GM19351 (cell line): ENCODE measurements at regions not wholly inside any gene's neighbourhood (a gene's known extent, or its start where the extent isn't known, plus 50 kb on each side); places are given as distances from the start of the nearest gene placed in this dataset.

ENCODE experiments used
- ATAC-seq: cut with Tn5 transposase; IDR thresholded peaks from one replicate; pipeline ENCODE4 v1.9.1; 2021; ENCODE audit warnings: mild to moderate bottlenecking, moderate library complexity; ENCODE audit not compliant: unreplicated experiment

DNA sequence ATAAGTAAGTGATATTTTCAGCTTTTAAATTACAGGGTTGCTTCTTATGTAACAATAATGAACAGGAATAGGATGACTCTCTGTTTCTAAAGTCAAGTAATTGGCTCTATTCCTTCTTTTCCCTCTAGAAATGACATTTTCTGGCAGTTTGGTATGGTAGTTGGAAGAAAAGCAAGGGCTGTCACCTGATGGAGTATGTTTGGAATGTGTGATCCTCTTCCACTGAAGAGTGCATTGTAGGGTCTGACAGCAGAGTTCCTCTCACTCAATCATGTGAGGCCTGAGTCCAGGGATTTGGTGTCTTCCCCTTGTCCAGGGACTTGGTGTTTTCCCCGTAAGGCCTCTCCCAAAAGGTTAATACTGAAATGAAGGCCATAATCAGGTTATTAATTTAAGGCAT lies 233.8 kb upstream of the FBXL7 start:
- ATAC-seq, result no peak

DNA sequence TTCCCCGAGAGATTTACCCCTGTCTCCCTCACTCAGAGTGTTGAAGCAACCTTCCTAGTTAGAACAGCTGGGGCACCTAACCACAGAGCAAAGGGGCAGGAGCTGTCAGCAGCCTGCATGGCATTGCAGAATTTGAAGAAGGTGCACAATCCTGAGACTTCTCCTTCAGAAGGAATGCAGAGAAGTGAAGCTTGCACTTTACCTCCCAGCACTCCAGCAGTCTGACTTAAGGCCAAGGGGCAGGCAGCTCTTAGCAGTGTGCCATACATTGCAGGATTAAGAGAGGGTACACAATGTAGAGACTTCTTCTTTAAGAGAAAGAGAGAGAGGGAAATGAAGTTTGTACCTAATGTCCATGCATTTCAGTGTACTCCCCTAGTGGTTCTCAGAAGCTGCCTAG lies 236.0 kb upstream of the FBXL7 start:
- no peak for ATAC-seq

DNA sequence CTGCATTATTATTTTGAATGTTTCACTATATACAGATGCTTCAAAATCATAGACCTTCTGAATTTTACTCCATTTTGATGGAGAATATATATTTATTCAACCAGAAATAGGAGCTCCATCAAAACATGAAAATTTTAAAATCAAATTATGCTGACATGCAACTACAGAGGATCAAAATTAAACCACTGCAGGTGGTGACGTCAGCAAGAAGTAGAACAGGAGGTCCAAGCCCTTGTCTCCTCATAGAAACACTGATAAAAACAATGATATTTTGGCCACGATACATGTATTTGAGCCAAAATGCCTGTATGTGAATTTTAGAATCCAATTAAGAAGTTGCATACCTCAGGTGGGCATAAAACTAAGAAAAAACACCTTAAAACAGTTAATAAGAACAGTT lies 236.6 kb upstream of the FBXL7 start:
- ATAC-seq, result no peak

DNA sequence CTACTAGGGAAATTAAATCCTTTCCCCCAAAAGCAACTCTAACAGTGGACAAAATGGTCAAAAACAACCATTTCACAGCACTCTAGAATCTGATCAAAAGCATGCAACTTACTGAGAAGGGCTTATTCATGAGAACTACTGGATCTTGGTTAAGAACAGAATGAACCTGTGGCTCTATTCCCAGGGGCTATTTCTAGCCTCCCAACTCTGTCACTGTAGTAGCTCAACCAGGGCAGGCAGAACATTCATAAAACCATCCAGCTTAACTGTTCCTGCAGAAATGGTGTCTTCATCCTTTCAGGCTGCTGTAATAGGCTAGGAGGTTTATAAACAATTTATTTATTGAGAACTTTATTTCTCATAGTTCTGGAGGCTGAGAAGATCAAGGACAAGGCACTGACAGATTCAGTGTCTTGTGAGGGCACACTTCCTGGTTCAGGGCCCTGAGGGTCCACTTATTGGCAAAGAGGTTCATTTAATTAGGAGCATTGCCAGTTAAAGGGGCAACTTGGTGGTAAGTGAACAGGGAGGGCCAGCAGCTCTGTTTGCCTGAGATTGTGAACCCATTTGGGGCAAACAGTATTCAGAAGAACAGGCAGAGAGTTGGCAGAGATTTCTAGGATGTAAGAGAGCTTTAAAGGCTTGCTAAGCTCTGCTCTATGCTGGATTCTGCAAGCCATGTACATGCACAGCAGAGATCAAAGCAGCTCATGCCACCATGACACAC lies 238.5 kb upstream of the FBXL7 start:
- no peak for ATAC-seq

DNA sequence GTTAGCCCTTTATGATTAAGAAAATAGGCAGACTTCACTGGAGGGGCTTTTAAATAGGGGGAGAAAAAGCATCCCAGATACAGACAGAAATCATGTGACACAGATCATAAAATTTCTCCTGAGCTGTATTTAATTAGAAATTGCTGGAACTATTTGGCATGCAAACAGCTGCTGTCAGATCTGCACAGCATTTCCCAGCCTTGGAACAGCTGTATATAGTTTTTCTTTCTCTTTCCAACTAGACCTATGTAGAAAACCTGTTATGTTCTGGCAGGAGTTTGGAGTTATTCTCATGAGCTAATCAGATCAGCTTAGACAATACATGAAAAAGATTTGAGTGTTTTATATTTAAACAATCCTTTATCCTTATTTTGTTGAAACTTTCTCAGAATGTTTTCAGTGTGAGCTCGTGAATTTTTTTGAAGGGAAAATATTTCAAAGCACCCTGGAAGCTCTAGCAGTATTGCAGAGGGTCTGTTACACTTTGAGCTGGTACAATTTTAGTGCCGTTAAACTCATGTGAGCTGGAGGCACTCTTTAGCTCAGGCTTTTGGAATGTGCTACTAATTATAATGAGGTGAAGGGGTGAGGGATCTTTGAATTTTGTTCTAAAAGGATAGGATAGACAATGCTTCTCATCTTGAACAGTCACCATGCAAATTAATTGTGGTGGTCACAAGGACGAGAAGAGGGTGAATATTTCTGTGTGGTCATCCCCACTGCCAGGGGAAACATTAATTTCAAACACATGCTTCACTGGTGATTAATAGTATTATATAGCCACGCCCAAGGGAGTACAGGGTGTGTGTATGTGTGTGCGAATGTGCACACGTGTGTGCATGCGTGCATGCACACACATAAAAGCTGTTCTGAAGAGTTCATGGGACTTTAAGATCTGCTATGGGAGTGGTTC lies 239.4 kb upstream of the FBXL7 start:
- no peak for ATAC-seq

DNA sequence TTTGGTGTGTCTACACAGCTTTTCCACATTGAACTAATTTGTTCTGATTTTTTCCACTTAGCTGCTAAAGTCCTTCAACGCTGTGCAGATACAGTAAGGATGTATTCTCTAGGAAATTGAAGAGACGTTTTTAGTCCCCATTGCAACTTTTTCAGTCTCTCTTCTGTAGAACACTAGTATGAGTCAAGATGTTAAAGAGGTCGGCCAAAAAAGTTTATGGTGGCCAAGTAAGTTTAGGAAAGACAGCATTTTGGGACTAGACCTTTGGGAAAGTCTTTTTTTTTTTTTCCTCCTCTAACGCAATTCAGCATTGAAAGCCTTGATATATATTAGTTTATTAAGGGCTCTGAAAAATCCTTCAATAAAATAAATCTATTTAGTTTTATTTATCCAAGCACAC lies 243.5 kb upstream of the FBXL7 start:
- no peak for ATAC-seq

DNA sequence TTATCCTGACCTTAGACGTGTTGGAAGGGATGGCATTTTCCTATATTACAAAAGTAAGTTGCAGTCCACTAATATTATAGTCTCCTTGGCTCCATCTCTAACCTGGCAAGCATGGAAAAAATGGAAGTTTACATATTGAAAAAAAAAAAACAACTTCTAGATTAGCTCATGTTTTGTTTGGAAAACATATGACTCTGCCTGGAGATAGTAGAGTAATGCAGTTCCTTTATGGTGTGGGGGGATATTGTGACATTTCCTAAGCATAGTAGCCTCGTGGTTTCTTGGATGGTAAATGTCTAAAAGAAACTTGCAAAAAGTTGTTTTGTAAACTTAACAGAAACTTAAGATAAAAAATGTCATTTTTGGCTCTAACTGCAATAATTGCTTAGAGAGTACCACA lies 244.4 kb upstream of the FBXL7 start:
- no peak for ATAC-seq

DNA sequence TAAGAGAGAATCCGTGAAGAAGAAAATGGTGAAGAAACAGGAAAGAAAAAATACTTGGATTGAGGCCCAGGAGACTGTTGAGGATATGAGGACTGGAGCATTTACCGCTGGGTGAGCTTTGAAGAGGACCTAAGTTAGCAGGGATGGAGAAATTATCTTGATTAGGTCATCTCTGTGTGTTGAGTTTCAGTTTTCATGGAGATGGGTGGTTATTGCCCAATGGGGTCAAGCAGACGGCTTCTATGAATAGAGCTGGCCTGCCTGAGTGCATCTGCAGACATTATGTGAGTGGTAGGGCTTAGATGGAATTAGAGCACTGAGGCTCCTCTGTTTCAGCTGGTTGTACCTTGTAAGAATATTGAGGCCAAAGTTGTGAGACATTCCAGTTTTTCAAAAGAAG lies 245.4 kb upstream of the FBXL7 start:
- no peak for ATAC-seq

DNA sequence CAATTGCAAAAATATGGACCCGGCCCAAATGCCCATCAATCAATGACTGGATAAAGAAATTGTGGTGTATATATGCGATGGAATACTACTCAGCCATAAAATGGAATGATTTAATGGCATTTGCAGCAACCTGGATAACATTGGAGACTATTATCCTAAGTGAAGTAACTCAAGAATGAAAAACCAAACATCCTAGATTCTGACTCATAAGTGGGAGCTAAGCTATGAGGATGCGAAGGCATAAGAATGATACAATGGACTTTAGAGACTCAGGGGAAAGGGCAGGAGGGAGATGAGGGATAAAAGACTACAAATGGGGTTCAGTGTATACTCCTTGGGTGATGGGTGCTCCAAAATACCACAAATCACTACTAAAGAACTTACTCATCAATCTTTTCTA lies 247.6 kb upstream of the FBXL7 start:
- ATAC-seq, result no peak

DNA sequence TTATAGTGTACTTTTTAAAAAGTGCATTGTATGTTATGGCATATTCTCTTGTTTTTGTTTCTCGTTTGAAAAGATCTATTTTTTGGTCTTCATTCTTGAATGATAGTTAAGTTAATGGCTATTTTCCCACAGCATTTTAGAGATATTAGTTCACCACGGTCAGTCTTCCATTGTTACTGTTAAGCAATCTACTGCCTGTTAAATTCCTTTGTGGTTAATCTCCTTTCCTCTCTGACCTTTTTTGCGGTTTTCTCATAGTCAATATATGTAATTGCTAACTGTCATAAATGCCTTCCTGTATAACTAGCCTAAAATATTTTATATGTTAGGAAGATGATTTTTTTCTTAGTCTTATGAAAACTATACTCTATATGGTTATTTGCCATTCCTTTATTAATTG lies 250.8 kb upstream of the FBXL7 start:
- no peak for ATAC-seq

DNA sequence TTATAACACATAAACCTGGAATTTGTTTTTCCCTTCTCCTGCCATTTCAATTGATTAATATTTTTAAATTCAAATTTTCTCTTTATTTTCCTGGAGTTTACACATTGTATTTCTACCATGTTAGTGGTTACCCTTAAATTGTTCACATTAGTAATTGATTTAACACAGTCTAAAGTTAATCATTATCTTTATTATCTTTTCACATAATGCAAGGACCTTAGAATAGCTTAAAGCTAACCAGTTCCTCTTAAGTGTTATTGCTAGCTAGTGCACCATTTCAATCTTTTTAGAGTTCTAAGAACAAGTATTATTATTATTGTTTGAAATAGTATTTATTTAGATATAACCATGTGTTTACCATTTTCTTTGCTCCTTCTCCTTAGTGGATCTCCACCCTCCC lies 251.2 kb upstream of the FBXL7 start:
- ATAC-seq, result no peak

DNA sequence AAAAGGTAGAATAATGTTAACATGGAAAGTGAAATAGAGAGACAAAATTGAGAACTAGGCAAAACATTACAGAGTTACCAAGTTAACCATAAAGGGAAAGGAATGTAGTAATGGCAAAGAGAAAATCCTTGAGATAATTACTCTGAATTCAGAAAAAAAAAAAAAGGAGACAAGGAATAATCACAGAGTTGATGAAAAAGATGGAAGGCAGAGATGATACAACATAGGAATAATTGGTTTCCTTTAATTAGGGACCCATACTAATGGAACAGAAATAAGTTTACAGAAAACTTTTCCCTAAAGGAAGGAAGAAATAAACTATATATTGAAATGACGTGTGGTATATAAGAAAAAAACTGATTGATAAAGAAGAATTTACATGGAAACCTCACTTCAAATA lies 254.1 kb upstream of the FBXL7 start:
- ATAC-seq, result no peak

DNA sequence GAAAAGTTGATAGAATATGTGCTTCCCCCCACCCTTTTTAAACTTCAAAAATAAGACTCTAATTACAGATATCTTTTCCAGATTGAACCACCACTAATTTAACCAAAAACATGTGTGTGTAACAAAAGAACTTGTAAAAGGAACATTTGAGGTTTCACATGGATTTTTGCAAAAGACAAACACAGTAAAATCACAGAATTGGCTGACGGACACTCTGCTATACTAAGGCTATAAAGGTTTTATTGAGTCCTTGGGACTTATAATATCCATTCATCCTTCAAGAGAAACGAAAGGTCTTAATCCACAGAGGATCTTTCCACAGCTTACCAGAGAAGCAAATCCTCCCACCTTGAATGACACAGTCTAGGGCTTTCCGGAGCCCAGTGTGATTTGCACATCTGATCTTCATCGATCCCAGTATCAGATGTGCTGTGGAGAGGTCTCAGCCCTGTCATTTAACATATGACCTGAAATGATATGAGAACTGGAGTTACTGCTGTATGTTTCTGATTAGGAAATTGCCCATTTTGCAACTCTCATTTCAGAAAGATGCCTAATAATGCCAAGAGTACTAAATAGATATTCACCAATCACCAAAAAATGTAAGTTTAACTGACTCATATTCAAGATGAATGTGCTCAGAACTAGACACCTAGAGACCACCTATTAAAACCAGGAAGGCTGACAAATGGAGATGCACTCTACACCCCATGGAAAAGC lies 256.5 kb upstream of the FBXL7 start:
- ATAC-seq, result no peak

DNA sequence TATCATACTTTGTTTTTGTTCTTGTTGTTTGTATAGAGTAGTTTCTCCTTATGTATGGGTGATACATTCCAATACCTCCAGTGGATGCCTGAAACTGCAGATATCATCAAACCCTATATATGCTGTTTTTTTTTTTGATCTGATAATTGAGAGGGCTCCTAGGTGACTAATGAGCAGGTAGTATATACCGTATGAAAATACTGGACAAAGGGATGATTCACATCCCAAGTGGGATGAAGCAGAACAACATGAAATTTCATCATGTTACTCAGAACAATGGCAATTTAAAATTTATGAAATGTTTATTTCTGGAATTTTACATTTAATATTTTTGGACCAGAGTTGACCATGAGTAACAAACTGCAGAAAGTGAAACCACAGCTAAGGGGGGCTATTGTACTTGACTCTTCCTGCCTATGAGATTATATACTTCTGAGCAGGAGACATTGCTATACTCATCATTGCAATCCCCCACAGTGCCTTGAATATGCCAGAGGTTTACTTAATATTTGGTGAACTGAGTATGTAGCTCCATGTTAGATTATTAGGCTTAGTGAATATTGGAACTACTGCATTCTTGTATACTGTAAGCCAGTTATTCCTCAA lies 258.7 kb upstream of the FBXL7 start:
- no peak for ATAC-seq

DNA sequence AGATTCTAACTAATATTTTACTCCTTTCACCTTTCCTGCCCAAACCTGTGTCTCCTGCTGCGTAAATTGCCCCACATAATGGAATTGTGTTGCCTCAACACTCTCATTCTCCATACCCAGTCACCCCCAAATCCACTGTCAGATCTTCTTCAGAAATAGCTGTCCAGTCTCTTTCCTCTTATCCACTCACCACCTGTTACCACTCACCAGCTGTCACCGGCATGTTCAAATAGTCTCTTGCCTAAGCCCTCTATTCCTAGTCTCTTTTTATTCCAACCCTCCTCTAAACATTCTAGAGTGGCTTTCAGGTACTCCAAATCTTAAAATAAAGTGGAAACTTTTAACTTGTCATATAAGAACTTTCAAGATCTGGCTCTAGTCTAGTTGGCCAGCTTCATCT lies 262.0 kb upstream of the FBXL7 start:
- no peak for ATAC-seq

DNA sequence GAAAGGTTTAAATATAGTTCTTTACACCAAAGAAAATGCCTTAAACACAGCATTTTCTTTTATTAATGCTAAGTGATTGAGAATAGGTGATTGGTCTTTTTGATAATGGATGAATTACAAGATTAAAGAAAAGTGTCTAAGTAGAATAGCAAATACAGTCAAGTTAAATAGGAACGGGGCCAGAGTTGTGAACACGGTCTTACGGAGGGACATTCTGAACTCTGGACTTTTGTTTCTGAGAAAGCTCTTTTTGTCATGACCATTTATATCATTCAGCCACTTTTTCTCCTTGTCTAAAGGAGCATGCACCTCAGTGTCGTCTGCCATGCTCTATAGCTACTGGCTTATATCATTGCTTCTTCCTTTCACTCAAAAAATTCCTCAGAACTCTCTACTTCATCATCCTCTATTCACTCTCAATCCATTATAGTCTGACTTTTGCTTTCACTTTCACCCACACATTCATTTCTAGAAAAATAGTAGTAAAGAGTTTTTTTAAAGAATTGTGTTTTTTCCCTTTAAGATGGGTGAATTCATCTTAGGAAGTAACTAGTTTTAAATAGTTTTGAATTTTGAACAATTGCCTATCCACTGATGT lies 263.0 kb upstream of the FBXL7 start:
- no peak for ATAC-seq

DNA sequence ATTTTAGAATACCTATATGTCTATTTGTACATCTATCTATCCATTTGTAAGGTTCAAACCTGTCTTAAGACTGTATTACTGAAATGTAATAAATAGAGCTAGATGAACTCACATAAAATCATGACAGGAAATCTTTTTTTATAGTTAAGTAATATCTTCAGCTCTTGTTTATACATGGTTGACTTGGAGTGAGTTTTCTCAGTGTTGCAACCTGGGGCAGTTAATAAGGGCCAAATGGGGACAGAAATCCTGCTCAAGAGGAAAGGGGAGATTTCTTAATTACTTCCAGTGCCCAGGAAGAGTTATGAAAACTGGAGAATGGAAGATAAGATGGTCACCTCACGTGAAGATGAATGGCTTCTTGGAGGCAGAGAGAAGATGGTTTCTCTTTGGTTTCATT lies 265.1 kb upstream of the FBXL7 start:
- no peak for ATAC-seq

DNA sequence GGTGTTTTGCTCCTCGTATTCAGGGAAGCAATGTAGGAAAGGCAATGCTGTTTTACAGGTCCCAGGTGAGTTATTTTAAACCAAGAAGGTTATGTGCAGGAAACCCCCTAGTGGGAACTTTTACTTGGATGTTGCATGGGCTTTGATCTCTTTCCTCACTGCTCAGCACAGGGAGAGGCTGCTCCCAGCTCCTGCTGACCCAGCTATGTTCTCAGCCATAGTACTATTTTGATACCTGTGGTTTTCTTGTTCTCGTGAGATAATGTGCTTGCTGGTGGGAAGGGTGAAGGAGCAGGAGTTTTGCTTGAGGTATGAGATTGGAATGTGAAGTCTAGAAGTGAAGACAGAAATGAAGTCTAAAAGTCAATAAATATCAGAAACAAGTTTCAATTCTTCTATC lies 265.6 kb upstream of the FBXL7 start:
- ATAC-seq, result no peak

DNA sequence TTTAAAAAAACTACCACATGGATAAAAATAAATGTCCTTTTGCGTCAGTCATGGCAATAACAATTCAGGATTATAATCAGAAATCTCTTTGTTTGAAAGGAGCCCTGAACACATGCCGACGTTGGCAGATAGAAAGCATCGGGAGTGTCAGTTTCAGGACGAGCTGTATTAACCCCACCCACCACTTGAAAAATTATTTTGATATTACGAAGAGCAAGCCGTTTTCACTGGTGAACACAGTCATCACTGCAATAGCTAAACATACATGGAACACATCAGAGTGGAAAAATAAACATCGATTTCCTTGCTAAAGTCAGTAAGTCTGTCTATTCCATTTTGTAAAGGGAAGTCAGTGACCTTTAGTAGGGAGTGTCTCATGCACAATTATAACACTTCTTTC lies 266.4 kb upstream of the FBXL7 start:
- ATAC-seq, result no peak

DNA sequence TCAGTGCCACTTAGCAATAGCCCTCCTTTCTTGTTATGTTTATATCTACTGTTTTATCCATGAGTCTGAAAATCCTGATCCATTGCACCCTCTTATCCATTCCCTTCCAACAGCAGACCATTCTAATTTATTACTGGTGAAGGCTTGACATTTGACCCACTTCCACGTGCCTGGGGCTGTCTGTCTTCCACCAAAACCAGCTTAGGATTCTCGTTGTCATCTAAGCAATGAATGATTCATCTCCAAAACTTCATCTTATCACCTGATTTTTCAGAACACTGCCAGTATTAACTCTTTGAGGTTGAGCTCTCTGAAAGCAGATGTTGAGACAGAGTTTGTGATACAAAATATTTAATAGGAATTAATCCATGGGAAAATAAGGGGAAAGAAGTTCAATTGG lies 277.8 kb upstream of the FBXL7 start:
- no peak for ATAC-seq

DNA sequence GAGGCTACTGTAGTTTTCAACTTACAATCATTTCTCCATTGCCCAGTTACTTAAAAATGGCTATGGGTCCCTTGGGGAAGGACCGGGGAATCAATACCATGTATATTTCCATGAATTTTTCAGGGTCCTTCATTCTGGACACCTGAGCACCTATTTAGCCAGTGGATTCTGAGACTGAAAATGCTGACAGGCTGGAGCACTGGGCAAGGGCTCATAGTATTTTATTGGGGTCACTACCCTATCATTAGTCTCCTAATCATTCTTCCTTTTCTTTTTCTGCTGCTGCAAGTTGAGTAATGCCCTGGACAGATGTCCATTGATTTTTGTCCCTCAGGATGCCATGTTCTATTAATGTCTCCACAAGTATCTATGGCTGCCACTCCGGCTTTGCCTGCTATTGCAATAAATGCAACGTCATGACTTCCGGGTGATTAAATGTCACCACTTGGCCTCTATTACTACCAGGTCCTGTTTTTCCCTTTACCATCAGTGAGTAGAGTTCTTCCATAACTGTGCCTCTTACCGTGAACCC lies 279.3 kb upstream of the FBXL7 start:
- no peak for ATAC-seq
